ENCODE measurements at regions not wholly inside any gene's neighbourhood (a gene's known extent, or its start where the extent isn't known, plus 50 kb on each side); places are given as distances from the start of the nearest gene placed in this dataset.

DNA sequence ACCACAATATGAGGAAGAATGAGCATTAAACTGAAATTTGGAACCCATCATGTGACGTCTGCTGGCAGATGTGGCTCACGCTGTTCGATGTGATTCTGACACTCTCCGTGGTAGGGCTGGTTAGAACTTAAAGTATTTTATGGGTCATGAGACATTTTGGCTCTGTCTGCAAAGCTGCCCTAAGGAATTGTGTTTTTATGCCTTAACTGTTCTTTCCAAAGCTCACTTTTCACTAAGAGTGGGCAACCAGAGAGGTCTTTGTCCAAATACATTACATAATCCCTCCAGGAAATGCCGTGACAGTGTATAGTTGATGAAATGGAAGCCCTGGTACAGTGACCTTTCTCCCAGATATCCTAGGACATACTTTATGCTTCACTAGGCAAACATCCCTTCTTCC is 119.1 kb downstream of the AQP4 start:
- H3K4me3 ChIP-seq (ENCODE audit: low read length) = no peak overlapping the region
- no peak for DNase-seq (ENCODE audit: low read depth, low spot score)

DNA sequence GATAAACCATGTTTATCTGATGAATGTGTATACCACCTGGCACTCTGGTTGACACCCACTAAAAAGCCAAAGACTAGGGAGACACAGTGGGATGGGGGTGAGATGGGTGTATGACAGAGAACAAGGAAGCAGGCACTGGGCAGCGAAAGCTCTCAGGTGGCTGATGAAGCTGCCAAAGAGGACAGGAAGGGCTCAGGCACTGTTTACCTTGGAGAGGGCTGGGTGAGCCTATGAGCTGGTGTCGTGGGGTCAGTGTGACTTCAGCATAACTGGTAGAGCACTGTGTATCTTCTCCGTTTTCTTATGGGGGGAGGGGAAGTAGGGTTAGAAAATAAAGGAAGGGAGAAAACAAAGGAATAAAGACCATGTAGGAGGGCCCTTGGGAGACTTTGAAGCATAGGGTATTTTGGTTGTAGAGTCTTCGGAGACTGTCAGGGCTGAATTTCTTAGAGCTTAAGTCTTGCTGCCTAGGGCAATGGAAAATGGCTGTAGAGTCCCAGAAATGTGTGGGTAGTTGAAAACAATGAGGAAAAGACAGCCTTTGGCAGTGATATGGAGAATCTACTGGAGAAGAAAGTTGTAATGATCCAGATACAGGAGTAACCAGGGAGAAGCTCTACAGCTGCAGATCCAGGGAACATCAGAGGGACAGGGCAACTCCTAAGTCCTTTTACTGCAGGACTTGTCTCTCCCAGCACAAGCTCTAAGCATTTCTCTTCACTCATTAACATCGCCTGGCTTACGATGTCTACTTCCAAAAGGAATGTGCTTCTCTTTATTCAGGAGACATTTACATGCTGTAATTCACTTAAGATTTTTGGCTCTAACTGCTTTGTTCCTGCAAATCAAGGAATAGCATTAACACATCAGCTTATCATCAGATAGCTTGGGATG is 120.0 kb downstream of the AQP4 start:
- no peak for DNase-seq (ENCODE audit: low read depth, low spot score)
- no peak overlapping the region for H3K4me3 ChIP-seq (ENCODE audit: low read length)

DNA sequence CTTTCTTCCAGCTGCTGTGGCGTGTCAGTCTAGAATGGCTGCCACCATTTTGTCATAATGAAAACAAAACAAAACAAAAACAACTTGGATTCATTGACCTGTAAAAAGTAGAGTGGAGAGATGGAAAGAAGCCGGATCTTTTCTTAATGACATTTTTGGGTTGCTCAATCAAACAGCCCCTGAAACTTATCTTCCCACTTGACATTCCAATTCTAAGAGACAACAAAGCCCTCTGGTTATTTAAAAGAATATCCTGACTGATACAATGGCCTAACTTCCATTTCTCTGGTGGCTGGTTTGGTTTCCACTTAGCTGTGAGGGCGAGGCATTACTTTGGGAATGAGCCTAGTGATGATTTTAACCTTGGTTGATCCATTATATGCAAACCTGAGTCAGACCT is 123.7 kb downstream of the AQP4 start:
- no peak overlapping the region for H3K4me3 ChIP-seq (ENCODE audit: low read length)
- DNase-seq (ENCODE audit: low read depth, low spot score) = no peak

DNA sequence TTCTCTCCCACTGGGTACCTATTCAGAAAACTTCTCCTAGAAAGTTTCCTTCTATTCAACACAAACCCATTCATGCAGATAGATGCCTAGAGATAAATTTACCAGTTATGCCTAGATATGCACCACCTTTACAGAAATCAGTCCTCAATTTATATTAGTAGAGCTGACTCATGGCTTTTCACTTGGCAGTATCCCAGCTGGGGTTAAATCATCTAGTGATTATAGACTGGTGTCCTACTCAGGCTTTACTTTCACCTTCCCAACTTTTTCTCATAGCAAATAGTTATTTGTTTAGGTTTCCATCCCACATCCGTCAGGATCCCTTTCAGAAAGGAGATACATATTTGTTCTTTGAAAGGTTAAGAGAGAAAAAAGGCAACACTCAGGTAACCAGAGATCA is 124.5 kb downstream of the AQP4 start:
- DNase-seq (ENCODE audit: low read depth, low spot score) = no peak
- H3K4me3 ChIP-seq (ENCODE audit: low read length) = no peak overlapping the region

DNA sequence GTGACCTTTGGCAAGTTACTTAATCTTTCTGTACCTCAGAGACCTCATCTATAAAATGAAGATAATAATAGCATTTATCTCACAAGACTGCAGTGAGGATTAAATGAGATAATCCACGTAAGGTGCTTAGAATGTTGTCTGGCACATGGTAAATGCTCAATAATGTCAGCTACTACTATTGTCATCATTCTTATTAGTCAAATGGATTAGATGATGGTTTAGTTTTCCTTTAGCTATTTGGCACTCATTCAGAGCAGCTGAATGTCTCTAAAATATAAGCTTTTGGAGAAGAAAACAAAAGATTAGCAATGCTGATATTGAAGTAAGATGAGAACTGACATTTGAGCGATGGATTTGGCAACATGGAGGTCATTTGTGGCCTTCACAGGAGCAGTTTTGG is 125.1 kb downstream of the AQP4 start:
- no peak for DNase-seq (ENCODE audit: low read depth, low spot score)
- no peak overlapping the region for H3K4me3 ChIP-seq (ENCODE audit: low read length)

DNA sequence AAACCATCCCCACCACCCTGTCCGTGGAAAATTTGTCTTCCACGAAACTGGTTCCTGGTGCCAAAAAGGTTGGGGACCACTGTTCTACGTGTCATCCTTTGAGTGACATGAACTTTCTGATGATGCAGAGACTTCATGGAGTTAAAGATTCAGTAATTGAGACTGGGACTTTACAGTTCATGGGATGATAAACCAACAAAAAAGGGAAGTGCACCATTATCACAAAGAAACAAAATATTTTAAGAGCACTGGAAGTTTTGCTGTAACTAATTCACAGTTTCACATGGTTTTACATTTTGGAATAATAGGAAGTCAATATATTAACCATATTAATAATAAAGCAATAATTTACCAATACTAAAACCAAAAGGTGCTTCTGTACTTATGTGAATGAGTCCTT is 126.8 kb downstream of the AQP4 start:
- no peak for DNase-seq (ENCODE audit: low read depth, low spot score)
- no peak overlapping the region for H3K4me3 ChIP-seq (ENCODE audit: low read length)

DNA sequence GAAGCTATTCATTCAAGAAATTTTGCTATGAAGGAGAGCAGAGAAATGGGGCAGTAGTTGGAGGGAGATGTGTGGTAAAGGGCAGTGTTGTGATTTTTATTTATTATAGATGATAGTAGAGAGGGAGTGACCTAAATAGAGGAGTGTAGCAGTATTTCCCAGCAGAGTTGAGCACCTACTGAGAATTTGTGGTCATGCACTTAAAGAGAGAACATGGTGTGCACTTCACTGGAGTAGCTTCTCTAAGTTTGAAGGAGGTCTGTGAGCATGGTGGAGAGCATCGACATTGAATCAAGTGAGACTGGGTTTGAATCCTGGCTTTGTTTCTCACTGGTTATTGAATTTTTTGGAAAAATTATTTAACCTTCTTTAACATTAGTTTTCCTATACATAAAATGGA is 129.2 kb downstream of the AQP4 start:
- no peak for DNase-seq (ENCODE audit: low read depth, low spot score)
- H3K4me3 ChIP-seq (ENCODE audit: low read length) = no peak overlapping the region

DNA sequence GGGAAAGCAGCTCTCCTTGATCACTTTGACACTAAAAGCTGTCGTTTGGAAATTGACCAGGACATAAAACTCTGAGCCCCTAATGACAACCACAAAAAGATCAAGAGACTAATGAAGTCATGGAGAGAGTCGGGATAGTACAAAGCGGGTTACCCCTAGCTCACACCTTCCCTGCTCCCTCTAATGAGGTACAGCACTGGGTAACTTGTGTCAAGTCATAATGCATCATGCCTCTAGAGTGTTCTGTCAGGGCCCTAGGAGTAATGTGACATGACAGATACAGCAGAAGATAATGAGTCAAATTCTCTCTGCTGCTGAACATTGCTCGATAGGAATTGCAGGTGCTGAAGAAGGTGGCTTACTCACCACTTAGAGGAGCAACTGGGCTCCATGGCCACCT is 130.7 kb downstream of the AQP4 start:
- H3K4me3 ChIP-seq (ENCODE audit: low read length) = no peak overlapping the region
- DNase-seq (ENCODE audit: low read depth, low spot score) = no peak

DNA sequence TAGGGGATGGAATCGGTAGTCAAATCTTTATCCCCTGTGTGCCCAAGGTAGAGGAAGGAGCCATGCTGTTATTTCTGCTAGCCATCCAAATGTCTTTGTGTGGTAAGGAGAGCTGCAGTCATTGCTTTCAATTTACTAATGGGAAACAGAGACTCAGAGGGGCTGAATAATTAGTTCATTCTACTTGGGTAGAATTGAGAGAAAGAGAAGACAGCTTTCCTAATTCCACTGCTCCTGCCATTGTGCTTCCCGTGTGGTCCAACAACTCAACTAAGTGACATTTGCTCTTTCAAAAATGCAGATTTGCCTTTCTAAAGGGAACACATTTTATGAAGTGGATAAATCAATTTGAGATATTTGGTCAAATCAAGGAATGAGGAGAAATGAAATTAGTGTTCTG is 136.1 kb downstream of the AQP4 start:
- no peak overlapping the region for H3K4me3 ChIP-seq (ENCODE audit: low read length)
- no peak for DNase-seq (ENCODE audit: low read depth, low spot score)

DNA sequence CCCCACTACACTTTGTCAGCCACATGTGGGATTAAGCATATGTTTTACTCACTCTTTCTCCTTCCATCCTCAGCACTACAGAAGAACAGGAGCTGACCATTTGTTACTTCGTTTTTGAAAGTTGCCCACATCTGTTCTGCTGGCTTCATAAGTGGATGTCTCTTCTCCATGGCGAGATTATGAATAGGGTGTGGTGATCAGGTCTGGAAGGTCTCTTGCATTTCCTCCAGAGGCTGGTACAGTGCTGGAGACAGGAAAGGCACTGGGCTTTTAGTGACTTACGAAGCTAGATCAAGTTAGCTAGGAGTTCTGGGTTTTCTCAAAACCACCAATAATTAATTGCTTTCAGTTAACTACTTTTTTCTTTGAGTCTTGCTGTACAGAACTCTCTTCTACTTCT is 136.5 kb downstream of the AQP4 start:
- DNase-seq (ENCODE audit: low read depth, low spot score) = no peak
- H3K4me3 ChIP-seq (ENCODE audit: low read length) = no peak overlapping the region

DNA sequence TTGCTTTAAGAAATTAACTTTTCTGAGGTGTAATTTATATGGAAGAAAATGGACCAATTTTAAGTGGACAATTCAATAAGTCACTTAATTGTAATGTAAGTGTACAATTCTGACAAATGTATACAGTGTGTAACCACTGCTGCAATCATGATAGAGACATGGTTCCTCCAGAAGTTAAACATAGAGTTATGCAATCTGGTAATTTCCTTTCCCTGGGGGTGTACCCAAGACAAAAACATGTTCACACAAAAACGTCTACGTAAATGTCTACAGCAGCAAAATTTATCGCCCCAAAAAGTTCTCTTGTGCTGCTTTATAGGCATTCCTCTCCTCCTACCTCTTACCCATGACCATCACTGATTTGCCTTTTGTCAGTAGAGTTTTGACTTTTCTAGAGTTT is 141.5 kb downstream of the AQP4 start:
- DNase-seq (ENCODE audit: low read depth, low spot score) = no peak
- H3K4me3 ChIP-seq (ENCODE audit: low read length) = no peak overlapping the region

DNA sequence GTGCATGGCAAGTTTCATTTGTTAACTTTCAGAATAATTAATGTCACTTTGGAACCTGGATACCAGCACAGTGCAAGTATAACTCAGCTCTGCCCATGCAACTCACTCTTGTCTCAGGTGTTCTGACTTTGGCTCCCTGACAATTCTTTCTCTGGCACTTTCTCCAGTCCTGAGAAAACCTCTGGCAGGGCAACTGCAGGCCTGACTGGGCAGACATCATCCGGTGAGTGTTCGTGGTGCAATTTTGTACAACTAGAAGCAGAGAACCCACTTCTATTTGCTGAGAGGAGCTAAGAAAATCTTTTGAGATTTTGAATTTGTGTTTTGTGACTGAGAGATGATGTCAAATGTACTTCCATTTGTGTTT is 143.0 kb downstream of the AQP4 start:
- DNase-seq (ENCODE audit: low read depth, low spot score) = no peak
- H3K4me3 ChIP-seq (ENCODE audit: low read length) = no peak overlapping the region

DNA sequence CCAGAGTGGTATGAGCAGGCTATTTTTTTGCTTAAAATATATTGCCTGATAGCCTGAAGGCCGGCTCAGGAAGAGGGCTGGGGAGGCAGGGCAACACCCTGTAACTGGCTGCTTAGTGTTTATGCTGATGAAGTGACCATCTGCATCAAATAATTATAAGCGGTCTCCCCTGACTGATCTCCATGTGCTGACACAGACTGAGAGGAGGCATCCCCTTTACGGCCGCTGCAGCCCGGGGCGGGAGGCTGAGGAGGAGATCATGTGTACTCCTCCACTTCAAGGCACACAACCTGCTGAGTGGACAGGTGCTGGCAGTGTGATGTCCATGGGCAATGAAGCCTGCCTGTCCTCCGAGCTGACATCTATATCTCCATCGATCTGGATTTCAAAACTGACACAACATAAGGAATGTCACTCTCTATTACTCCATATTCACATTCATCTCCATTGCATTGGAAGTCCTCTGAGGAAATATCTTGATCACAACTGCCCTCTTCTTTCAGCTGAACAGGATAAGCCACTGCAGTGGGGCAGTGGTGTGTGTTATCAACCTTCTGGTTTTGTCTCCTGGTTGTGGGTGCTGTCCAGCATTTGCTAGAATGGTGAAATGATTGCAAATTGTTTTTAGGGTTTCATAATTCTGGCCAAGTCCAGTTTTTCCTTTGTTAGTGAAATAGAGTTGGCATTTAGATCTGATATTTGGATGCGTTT is 143.5 kb downstream of the AQP4 start:
- H3K4me3 ChIP-seq (ENCODE audit: low read length) = no peak overlapping the region
- DNase-seq (ENCODE audit: low read depth, low spot score) = no peak

DNA sequence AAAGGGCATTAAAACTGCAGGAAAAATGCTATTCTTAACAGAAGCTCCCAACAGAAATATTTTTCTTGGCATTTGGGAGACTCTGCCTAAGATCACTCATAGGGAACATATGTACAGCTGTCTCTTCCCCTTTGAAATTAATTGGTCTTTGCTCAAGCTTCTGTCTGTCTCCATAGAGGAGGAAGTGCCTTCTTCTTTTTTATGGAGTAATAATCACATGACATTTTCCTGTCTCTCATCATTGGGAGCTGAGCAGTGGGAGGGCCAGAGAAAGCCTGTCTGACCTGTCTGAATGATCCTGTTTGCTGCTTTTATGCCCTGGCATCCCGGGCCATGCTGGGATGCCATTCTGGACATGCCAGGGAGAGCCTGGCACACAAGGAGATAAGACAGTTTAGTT is 145.6 kb downstream of the AQP4 start:
- DNase-seq (ENCODE audit: low read depth, low spot score) = no peak
- H3K4me3 ChIP-seq (ENCODE audit: low read length) = no peak overlapping the region

DNA sequence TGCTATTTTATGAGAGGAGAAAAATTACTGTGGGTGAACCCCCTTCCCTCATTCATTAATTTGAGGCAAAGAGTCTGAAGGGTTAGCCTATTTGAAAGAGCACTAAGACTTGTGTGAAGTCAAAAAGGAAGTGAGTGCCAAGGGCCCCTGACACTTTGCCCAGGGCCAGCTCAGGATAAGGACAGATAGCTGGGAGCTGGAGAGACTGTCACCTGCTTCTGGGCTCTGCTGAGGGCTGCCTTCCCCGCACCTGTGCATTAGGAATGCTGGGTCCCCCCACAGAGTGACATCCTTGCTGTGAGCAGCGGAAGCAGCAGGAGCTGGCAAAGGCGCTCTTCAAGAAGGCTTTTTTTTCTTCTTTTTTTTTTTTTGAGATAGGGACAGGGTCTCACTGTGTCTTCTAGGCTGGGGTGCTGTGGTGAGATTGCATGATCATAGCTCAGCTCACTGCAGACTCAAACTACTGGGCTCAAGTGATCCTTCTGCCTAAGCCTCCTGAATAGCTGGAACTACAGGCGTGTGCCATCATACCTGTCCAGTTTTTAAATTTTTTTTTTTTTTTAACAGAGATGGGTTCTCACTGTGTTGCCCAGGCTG is 148.3 kb downstream of the AQP4 start:
- no peak for DNase-seq (ENCODE audit: low read depth, low spot score)
- no peak overlapping the region for H3K4me3 ChIP-seq (ENCODE audit: low read length)

DNA sequence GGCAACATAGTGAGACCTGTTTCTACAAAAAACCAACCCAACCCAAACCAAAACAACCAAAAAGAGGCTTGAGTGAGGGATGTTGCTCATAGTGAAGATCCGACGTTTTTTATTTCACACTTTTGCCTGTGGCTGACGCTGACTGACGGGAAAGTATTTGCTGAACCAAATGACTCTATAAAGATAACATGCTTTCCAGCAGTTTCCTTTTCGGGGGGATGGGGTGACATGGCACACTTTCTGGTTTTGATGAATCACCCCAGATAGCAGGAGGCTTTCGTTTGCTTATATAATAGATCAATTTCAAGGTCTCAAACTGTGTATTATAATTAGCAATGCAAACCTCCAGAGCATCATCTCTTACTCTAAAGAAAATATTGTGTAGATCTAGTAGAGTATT is 150.8 kb downstream of the AQP4 start:
- no peak for DNase-seq (ENCODE audit: low read depth, low spot score)
- no peak overlapping the region for H3K4me3 ChIP-seq (ENCODE audit: low read length)

DNA sequence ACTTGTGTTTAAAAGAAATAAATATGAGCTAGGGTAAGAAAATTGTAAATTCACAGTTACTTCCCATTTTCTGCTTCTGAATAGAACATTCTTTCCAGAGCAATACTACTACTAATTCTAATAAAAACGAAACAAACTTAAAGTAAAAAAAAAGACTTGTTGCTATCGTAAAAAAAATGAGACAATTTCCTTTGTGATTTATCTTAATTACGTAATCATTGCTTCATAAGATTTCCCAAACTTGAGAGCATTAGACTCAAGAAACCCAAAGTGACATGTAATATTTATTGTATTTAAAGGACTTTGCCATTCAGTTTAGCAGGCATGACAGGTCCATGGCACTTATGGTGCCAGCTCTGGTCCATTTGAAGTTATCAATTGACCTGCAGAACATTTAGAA is 153.8 kb downstream of the AQP4 start:
- DNase-seq (ENCODE audit: low read depth, low spot score) = no peak

DNA sequence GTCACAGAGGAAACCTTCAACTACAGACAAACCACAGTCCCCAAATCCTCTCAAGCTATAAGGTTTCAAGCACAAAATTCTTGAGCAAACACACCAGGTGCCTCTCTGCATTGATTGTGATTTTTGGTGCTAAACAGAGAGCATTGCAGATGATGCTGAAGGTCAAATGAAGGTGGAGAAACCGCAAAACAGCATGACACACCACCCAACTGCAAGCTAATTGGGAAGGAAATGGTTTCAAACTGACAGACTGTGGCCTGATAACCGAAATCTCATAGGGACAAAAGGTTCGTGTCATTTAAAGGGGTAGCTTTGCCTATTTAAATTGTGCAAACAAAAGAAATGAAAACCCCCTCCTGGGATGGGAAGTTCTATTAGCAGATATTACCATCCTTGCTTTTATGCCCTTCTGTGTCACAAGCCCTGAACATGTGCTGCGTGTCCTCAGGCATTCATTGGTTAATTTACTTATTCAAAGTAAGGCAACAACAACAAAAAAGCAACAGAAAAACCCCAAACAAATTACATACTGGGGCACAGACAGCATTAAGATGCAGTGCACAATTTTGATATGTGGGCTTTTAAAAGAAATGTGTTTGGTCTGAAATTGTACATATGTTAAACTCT is 154.9 kb downstream of the AQP4 start:
- peak; percentile 98 for DNase-seq (ENCODE audit: low read depth, low spot score)
- H3K4me3 ChIP-seq (ENCODE audit: low read length) = peak overlapping the region; percentile 34; the same call in 1 of the 2 replicates

More for the DNA sequence above, 153.8 kb downstream of the AQP4 start:
- H3K4me3 ChIP-seq (ENCODE audit: low read length) = no peak overlapping the region

DNA sequence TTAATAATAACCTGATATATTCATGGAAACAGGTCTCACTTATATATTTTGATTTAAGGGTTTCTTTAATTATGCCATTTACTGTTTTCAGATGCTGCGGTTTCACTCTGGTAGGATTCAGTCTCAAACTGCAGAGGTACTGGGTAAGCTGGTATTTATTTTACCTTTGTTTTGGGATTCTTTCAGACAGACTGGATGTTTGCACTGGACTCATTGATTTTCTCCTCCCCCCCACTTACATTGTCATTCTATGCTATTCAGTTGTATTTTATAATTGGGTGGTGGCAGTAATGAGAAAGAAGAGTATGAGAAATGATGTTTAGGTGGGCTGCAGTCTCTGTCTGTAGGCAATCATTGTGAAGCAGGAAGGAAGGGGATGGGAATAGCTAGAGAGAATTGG is 155.6 kb downstream of the AQP4 start:
- peak overlapping the region; percentile 34 for H3K4me3 ChIP-seq (ENCODE audit: low read length)
- DNase-seq (ENCODE audit: low read depth, low spot score) = no peak
